Lung microvascular endothelial cell (primary cell): ENCODE measurements at regions not wholly inside any gene's neighbourhood (a gene's known extent, or its start where the extent isn't known, plus 50 kb on each side); places are given as distances from the start of the nearest gene placed in this dataset.

Experiments
- DNase-seq, 2 donors: peaks; one replicate each; pipeline versions ENCODE4 v3.0.0 to v3.0.0-alpha.2; 2010; ENCODE audit warnings: low read depth in 2 of 2

DNA sequence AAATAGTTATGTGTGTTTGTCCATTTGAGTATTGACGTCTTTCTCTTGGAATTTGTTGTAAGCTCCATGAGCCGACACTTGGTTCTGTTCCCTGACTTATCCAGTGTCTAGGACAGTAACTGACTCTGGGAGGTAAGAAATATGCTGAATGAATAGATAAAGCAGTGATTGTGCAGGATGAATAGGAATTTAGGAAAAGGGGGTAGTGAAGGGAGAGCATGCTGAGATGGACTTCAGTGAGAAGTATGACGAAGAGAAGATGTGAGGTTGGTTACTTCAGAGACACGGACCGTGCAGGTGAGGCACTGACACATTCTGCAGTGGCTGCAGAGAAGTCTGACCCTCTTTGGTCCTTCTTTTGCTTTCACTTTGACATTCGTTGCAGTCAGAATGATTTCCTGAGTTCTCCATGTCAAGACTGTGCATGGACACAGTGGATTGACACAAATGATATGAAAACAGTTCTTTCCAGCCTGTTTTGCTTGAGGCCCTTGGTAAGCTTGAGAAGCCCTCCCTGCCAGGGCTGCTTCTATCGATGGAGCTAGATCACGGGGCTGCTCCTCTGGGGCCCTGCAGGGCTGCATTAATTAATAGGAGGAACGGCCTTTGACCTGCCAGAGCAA, 261.5 kb upstream of the SORCS1 start:
- DNase-seq: no peak

DNA sequence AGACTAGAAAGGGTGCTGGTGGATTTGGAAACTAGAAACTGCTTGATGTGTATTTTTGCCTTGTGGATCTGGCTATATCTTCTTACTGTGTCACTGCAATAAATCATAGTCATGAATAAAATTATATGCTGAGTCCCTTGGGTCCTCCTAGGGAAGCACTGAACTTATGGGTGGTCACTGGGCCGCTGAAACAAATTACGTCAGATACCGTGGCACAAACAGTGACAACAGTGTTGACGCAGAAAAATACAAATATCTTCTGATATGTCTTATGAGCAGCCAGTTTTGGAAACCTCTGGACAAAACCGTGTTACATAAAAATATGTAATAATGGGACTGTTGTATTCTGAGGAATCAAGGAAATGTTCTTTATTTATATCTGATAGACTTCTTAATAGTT, 260.1 kb upstream of the SORCS1 start:
- DNase-seq: no peak

DNA sequence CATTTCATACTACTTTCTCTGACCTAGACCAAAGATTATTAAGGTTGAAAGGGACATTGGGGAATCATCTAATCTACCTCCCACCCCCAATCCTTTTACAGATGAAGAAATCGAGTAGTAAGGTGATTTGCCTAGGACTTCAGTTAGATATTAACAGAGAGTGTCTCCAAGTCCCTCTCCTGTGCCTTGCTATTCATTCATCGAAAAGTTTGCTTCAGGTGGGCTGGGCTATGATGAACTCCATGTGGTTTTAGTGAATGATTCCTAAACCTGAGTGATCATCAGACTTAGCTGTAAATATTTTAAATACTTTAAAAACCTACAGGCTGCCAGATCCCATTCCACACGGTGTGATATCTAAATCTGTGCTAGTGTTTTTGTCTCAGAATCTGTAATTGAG, 259.4 kb upstream of the SORCS1 start:
- DNase-seq: no peak

DNA sequence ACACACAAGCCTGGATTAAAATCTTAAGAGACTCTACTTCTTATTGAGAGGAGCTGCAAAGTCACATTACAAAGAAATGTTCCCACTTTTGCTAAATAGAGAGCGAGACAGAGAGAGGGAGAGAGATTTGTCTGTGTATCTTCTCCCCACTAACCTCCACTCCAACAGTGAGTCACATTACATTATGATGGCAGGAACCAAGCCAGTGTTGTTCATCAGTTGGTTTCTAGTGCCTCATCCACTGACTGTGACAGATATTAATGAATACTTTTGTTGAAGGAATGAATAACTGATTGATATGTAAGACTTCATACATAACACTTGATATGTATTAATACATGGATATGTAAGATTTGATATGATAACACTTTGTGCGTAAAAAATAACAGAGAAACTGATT, 258.2 kb upstream of the SORCS1 start:
- no peak for DNase-seq

DNA sequence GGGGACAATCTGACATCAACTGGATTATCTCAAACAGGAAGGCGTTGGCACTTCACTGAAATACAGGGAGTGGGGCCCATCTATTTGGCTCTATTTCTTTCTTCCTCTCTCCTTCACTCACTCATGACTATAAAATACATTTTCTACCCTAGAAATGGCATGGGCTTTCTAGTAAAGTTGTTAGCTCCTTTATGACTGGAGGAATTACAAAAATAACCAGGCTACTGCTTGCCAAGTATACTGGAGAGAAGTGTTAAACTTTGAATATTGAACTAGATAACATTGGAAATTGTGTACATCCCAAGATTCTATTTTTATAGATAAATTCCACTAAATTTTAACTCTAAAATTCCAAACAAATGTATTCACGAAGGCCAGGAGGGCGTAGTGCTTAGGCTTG, 255.7 kb upstream of the SORCS1 start:
- no peak for DNase-seq

DNA sequence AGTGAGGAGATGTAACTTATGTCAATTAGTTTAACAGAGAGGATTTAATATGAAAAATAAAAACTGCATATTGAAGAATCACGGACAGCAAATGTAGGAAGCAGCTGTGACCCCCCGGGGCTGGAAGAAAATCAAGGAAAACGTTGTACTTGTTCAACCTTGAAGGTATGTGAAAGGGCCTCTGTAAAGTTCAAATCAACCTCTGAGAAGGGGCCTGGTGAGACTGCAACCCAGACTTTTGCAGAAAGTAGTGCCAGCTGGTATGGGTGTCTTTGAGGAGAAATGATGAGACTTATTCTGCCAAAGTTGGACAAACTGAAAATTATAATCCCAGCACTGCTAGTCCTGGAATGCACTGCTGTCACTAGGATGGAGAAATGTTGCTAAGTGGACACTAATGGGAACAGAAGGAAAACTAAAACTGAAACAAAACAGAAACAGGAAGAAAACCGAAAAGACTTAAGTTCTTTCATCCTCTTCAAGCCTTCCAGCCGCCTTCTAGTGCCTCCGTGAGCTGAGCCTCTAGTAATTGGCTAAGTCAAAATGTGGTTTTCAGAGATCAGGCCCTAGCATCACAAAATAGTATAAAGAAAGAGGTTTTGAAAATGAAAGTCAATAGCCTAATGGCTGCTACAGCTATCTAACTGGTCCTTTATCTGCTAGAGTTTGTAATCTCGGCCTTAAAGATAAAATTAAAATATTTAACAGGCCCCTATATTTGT, 253.7 kb upstream of the SORCS1 start:
- no peak for DNase-seq

DNA sequence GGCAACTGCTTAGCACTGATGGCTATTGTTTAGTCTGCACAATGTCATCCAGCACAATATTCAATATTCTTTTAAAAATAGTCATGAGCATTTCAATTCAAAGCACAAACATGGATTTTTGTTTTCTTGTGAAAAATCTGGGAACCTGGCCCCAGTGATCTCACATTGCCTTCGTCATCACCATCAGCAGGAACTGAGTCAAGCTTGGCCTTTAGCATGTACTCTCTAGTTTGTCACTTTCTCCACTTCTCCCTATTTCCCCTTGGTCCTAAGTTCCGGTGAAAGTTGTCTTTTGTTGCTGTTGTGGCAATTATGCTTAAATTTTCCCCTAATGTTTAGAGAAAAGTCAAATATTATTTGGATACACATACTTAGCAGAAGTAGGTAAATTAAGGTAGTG, 252.9 kb upstream of the SORCS1 start:
- peak; percentile 4 to 12 for DNase-seq

DNA sequence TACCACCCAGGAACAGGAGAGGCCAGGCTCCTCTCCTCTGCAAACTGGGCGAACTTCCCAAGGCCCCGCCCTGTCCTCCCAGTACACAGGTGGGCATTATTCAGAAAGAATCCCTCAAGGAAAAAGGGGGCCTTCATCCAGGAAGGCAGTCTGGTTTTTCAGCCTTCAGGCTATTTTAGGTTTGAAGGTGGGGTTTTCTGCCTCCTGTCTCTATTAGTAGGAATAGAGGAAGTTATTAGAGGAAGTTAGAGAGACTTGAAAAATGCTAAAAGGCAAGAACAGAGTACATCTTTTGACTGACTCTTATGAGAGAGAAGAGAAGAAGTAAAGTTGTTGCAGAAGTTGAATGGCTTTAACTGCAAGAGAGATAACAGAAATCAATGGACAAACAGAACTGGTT, 250.9 kb upstream of the SORCS1 start:
- no peak for DNase-seq

DNA sequence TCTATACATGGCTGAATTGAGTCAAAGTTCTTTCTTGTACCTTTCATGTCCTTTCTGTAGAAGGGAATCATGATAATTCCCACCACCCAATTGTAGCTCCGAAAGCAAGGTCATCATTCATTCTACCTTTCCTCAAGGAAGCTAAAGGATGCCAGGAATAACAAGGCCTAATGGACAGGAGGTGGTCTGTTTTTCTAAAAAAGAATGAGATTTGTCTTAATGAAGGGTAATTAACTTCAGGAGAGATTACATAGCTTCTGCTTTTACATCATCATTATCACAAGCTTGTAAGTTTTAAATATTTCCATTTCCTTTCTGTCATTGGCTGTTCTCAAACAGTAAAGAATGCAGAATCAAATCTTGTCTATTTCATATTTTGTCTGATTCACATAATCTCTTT, 249.5 kb upstream of the SORCS1 start:
- no peak for DNase-seq

DNA sequence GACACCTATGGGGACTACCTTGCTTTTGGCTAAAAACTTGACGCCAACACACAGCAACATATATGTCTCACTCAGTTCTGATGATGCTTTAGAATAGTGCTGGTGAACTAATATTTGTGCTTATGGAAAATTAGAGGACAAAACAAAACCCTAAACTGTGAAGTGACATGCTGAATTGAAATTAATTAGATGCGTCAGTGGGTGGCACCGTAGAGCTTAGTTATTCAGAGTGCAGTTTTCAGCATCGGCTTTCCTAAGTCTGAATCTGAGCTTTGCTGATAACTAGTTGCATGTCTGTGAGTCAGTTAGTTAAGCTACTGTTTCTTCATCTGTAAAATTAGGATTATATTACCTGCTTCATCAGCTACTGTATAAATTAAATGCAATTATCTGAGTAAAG, 245.0 kb upstream of the SORCS1 start:
- peak; percentile 42 to 64 for DNase-seq

DNA sequence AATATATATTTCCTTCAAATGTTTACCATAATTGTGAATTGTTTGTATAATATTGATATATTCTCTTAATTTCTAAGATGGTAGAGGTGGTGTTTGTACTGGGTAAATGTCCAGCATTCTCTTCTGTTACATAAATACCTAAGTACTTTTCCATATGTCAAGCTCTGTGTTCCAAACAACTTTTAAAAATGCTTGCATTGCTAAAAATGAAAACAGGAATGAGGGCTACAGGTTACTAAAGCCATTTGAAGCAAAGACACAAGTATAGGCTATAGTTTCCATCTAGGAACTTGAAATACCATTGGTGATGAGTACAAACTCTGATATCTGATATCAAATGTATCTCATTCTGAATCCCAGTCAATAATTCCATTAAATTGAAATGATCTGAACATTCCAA, 233.6 kb upstream of the SORCS1 start:
- no peak for DNase-seq

DNA sequence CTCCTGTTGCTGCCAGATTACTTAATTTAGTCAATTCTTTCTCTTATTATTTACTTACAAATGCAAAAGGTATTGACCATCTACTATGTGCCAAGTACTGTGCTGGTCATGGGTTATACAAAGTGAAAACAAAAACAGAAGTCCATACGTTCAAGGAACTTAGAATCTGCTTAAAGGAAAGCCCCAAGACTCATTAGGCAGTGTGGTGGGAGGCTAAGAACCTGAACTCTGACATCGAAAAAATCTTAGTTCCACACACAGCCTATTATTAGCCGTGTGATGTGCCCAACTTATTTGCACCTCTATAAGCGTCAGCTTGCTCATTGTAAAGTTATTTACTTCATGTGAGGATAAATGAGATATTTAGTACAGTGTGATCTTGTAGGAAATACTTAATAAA, 227.4 kb upstream of the SORCS1 start:
- no peak for DNase-seq

DNA sequence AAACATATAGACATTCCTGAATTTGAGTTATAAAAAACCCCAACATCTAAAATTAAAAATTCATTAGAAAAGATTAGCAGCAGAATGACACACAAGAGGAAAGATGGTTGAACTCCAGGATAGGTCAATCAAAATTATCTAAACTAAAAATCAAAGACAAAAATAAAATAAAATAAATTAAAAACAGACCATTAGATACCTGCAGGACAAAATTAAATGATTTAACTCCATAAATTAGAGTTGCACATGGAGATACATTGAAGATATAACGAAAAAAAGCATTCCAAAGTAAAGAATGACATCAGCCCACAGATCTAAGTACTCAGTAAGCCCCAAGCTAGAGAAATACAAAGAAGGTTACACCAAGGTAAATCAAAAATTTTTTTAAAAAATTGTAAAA, 226.1 kb upstream of the SORCS1 start:
- no peak for DNase-seq

DNA sequence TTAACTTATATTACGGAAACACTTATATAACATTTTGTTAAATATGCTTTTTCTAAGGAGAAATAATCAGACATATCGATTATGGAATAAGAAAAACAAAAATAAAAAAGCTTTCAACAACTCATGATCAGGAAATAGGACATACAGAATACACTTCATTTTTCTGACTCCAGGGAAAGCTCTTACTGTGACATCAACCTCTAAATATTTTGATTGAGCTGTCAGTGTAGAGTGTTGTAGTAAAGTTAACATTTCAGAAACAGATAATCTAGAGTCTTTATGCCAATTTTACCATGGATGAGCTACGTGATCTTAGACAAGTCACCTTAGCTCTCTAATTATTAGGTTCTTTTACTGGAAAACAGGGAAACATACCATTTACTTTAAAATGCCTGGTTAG, 218.9 kb upstream of the SORCS1 start:
- DNase-seq: no peak

DNA sequence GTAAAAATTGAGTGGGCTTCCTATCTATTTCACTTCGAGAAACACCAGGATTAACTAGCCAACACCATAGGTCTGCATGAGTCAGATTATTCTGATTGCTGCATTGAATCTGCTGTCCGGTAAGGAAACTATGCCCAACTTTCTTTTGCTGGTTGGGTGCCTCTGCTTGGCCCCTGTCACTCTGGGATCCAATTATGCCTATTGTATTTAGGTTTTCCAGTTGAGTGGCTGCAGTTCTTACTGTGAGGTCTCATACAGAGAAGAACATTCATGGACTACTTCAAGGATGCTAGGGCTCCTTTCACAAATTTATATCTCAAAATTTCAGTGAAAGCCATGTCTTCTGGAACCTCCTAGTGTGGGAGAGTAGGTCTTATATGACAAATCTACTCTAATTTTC, 215.1 kb upstream of the SORCS1 start:
- DNase-seq: no peak

DNA sequence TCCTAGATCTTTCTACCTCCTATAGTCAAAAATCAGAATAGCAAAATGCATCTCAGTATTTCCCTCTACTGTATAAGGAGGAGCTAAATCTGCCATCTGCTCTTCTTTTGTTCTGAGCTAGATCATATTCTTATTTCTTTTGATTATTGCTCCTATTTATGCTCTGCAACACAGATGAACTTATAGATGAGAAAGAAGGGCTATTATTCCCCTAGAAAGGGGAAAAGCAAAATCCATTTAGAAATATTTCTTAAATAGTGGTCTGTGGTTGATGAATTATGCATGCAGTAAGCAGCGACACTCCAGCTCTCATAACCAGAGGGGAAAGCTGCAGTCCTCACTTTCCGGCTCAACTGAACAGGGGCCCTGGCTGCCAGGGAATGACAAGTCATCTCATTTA, 207.3 kb upstream of the SORCS1 start:
- no peak for DNase-seq

DNA sequence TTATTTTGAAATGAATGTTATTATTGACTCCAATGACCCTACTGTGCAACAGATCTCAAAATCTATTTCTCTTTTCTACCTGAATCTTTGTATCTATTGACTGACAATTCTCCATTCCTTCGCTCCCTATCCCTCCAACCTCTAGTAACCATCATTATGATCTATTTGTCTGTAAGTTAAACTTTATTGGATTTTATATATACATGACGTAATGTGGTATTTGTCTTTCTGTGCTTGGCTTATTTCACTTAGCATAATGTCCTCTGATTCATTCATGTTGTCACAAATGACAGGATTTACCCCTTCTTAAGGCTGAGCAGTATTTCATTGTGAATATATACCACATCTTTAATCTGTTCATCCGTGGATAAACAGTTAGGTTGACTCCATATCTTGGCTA, 200.4 kb upstream of the SORCS1 start:
- no peak for DNase-seq

DNA sequence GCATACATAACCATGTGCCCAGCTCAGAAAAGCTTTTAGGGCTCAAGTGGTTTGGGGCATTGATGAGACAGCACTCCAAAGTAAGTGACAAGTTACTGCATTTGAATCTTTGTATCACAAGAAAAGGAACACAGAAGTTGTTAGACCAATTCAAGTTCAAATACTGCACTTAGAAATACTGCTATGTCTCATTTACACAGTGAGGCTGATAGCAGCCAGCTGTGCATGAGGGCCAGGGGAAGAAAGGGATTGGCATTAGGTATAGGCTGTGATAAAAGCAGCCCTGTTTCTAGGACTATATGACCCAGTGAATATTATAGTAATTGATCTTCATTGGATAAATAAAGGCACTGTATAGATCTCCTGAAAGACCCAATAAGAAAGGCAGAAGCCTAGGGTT, 197.8 kb upstream of the SORCS1 start:
- DNase-seq: no peak

DNA sequence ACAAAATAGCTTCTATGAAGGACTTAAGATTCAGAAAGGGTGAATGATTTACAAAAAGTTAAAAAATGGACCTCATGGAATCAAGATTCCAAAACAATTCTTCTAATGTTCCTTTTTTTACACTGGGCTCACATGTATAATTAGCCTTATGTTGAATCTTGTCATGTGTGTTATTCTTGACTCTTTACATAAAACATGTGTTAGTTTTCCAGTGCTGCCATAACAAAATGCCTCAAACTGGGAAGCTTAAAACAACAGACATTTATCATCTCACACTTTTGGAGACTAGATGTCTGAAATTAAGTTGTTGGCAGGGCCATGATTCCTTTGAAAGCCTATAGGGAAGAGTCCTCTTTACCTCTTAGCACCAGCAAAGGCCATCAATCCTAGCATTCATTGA, 192.5 kb upstream of the SORCS1 start:
- DNase-seq: no peak

DNA sequence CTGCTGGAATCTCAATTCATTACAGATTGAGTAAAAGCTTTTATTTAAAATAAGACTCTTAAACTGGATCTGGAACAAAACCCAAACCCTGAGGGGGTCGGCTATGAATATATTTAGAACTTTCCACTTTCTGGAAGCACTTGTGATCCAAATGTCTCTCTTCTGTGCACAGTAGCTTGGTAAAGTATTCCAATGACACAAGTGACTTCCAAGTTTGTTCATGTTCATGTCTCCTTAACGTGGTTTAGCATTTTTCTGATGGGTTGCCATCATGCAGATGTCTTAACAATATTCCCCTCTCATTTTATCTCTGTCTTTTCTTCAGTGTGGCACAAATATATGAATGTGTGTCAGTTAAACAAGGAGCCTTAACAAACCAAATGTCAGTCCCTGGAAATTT, 191.9 kb upstream of the SORCS1 start:
- no peak for DNase-seq

DNA sequence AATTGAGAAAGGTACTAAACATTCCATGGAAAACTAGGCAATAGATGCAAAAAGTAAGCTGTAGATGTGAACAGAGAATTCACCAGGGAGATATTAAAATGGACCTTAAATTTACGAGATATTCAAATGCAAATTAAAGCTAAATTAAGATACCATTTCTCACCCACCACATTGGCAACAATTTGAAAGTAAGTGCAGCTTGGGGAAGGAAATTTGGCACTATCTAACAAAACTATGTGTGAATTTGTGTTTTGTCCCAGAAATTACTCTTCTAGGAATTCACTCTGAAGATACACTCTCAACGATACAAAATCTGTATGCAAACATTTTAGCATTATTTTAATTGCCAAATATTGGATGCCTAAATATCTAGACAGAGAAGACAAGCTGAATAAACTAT, 178.2 kb upstream of the SORCS1 start:
- no peak for DNase-seq

DNA sequence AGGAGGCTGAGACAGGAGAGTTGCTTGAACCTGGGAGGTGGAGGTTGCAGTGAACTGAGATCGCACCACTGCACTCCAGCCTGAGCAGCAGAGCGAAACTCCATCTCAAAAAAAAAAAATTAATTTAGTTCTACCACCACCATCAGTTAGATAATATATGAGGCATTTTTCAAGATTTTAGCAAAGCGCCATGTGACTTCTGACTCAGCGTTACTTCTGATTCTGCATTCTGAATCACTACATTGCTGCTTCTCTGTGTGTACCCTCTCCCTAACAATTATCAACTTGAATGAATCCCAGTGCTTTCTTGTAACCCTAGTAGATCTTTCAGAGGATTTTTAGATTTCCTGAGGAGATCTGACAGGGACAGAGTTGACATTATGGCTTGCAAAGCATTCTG, 176.8 kb upstream of the SORCS1 start:
- DNase-seq: no peak

DNA sequence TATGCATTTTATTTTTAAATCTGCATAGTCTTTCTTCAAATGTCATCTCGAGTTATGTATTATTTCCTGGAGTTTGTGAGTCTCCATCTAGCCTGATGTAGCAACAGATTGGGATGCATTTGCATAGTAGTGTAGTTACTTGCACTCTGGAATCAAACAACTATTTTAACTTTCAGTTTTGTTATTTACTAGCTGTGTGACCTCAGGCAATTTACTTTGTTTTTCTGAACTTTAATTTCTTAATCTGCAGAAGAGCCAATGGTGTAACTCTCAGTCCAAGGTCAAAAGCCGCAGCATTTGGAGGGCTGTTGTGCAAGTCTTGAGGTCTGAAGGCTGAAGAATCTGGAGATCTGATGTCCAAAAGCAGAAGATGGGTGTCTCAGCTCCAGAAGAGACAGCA, 175.8 kb upstream of the SORCS1 start:
- no peak for DNase-seq

DNA sequence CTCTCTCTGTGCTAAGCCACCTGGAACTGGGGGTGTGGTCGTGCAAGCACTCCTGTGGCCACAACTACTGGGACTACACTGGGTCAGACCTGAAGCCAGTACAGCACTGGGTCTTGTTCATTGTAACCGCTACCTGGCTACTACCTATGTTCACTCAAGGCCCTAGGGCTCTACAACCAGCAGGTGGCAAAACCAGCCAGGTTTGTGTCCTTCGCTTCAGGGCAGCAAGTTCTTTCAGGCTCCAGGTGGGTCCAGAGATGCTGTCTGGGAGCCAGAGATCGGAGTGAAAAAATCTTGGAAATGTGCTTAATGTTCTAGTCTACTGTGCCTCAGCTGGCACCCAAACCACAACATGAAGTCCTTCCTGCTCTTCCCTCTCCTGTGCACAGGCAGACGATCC, 171.6 kb upstream of the SORCS1 start:
- no peak for DNase-seq
